ENCODE measurements at regions not wholly inside any gene's neighbourhood (a gene's known extent, or its start where the extent isn't known, plus 50 kb on each side); places are given as distances from the start of the nearest gene placed in this dataset.
A peak's percentile ranks its signal among the peaks of the same experiment; 100 is the strongest.

DNA sequence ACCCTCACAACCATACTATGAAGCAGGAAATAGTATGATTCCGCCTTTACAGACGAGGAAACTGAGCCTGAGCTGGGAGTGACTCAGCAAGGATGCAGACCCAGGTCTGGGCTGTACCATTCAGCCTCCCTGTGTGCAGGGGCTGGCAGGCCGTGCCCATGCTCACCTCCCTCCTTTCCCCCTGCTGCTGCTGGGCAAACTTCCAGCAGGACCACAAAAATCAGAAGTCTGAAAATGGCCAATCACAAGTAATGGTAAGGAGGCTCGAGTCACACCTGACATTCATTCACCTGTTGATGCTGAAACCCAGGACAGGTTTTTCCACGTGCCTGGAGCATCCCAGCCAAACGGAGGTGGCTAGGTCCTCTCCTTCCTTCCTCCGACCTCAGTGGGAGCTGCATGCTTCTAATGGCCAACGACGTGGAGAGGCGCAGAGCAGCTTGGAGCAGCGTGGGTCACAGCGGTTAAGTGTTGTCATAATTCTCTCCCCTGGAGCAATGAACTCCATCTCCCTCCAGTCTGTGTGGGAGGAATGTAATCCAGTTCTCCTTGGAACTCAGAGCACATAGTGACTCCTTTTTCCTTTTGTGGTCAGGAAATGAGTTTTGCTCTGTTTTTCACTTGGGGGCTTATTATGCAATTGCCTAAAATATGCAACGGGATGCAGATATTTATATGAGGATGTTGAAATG is 371.7 kb downstream of the BCOR start:
- no peak for DNase-seq

DNA sequence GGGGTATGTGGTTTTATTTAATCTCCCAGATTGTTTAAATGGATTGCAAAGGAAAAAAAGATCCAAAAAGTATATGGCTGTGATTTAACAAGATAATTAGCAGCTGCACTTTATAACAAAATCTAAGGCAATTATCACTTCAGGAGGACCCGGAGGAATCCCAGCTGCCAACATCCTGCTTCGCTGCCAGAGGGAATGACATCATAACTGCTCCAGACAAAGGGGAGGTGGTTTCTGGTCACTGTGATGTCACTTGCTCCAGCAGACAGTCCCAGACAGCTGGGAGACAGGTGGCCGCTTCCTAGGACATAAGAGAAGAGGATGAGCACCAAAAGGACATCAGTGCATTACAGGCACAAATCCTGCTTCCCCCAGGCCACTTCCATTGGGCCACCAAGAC is 371.0 kb downstream of the BCOR start:
- peak; percentile 73 to 83 for DNase-seq

- DNase-seq: no peak
Observed at GRCh38 chrX:39728025-39728424, 369.7 kb downstream of the BCOR start.

GRCh38 chrX:39728852-39729598 is 368.7 kb downstream of the BCOR start:
- no peak for DNase-seq

DNA sequence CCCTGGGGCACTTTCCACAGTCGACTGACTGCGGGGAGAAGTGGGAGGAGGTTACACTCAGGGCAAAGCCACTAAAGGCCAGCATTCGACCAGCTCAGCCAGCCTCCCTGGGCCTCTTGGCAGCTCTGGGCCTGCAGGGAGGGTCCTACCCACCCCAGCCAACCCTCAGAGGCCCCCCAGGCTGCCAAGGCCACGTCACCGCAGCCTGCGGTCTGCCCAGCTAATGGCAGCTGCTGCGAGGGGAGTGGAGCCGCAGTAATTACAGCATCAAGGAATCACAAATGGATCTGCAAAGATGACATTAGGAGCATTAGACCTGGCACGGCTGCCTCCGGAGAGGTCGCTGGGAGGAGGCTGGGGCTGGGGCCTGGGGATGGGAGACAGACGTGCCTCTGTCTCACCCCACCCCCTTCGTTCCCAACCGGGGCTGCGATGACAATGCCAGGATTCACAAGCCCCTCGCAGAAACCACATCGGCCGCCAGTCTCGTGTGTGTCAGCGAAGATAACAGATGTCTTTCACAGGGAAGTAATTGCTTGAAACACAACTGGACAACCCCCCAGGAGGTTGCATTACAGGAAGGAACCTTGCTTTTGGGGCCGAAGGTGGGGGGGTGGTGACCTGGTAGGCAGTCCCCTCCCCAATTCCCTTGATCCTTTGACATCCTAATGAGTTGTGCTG is 367.6 kb downstream of the BCOR start:
- no peak for DNase-seq

DNA sequence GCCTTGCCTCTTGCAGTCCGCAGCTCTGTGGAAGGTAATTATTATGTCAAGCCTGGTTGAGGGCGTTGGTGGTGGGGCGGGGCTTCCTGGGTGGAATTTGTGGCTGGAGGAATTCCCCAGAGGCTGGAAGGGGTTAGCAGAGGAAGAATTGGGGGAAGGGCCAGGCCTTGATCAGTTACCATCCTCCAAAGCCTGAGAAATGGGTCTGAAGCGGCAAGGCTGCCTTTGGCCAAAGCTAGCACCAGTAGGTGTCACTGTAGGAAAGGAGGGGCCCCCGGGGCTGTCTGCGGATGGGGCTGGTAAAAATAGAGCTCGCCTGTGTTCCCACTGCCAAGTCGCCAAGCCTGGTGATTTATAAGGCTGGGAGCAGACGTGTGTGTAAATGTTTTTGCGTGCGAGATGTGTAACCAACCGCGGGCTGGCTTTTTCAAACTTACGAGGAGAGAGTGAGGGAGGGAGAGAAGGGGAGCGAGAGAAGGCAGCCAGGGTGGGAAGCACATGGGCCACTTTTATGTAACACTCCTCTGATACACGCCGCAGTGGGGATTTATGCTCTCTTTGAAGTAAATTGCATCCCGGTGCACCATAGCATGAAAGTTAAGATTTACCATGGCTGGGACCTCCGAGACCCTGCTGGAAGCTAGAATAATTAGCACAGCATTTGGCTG is 367.0 kb downstream of the BCOR start:
- DNase-seq: peak; percentile 60 to 66

DNA sequence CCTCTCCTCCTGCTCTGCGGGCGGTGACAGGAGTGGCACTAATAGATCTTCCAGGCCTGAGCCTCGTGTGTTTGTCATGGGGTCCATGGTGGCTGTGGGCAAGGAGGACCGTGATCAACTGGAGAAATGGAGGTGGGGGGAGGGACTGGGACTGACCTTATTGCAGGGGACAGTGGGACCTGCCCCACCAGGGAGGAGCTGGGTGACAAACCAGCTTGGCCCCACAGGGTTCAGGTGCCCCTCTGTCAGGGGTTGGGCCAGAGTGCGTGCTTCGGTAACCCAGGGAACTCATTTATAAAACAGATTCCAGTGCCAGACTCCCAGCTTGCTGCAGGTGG is 366.5 kb downstream of the BCOR start:
- no peak for DNase-seq

DNA sequence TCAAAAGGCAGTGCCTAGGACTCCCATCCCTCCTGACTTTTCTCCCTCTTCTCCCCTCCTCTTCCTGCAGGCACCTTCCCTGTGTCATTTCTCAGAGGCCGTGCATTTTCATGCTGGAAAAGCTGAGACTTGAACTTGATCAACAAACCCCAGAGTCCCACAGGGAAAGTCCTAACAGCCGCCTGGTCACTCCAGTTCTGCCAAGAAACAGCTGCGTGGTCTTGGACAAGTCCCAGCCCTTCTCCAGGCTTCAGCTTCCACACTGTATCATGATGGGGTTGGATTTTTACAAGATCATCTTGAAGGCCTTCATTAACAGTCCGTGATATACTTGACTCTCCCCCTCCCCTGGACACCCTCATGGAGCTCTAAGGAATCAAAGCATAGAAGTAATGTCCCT is 366.0 kb downstream of the BCOR start:
- DNase-seq: no peak

DNA sequence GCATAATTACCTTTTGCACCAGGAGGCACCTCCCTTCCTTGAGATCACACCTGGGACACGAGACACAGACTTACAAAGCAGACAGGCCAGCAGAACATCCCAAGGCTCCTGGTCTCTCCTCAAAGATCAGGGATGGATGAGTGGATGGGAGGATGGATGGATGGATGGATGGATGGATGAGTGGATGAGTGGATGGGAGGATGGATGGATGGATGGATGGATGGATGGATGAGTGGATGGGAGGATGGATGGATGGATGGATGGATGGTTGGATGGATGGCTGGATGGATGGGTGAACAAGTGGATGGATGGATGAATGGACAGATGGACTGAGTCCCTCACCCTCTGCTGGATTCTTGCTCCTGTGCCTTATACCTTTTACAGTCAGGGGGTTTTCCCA is 364.0 kb downstream of the BCOR start:
- no peak for DNase-seq

- no peak for DNase-seq
Observed at GRCh38 chrX:39734174-39734776, 363.5 kb downstream of the BCOR start.

DNA sequence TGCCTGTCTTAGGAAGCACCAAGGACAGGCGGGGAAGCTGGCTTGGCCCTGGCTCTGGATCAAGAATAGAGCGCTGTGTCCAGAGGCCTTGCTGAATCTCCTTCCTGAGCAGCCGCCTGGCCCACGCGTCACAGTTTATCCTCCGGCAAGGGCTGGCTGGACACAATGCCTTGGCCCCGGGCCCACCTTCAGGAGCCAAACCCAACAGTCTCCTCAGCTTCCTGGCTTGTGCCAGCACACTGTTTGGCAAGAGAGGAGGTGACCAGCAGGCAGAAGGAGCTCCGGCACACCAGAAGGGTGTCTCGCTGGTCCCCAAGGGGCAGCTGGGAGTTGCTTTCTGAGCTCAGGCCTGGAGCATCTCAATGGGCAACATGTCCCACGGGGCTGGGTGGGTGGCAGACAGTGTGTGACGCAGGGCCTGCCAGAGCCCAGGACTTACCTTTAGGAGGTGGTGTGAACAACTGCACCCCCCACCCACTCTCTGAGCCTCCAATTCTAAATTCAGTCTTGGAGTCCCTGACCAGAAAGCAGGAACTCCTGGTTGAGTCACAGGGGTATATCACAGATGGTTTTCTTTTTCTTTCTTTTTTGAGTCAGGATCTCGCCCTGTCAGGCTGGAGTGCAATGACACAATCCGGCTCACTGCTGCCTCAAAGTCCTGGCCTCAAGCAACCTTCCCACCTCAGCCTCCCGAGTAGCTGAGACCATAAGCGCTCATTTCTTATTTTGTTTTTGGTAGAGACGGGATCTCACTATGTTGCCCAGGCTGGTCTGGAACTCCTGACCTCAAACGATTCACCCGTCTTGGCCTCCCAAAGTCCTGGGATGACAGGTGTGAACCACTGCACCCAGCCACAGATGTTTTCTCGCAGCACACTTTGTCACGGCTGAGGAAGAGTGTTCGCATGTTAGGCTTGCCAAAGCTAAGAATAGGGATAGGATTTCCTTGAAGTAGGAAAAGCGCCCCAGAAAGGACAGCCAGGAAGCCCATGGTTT is 361.2 kb downstream of the BCOR start:
- no peak for DNase-seq

GRCh38 chrX:39739585-39739984 is 358.2 kb downstream of the BCOR start:
- no peak for DNase-seq

DNA sequence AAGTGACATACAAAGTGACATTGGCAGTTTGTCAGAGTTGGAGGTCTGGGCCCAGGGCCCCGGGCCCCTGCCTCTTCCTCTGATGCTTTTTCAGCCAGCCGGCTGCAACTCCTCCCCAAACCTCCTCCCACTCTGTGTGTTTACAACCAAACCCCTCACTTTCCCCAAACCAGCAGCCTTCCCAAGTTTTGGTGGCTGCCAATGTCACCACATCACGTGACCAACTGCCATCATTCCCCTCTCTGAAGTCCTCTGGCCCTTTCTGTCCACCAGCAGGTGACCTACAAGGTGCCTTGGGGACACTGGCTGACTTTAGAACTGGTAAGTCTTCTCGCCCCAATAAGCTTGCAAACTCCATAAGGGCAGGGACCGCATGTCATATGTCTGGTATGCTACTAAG is 357.7 kb downstream of the BCOR start:
- DNase-seq: no peak

DNA sequence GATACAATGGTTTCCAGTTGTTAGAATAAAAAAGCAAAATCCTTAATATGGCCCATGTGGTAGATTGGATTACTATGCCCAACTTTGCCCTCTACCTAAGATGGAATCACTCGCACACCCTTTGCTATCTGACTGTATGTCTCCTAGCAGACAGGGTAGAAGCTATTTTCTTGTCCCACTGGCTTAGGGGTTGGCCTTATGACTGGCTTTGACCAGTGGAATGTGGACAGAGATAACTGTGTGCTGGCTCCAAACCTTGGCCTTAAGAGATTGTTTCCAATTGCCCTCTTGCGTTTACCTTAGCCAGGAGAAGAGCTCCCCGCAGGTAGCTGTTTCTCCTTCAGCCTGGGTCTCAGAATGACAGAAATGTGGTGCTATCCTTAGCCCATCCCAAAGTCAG is 355.9 kb downstream of the BCOR start:
- no peak for DNase-seq

DNA sequence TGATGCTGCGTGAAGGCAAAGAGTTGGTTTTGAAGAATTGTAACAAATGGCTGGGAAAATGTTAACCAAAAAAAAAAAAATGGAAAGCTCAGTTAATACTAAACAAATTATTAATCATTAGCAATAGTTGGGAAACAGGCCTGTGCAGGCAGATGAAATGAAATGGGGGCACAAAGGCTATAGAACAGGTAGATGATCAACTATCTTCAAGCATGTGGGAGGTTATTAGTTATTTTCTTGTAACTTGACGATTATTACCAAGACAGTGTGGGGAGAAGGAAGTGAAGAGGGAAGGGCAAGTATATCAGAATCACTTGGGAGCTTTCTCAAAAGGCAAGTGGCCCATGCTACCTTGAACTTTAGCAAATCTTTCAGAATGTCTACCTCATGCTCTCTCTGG is 351.9 kb downstream of the BCOR start:
- DNase-seq: no peak

- no peak for DNase-seq
Observed at GRCh38 chrX:39749135-39749534, 348.6 kb downstream of the BCOR start.

GRCh38 chrX:39749728-39750127 is 348.0 kb downstream of the BCOR start:
- no peak for DNase-seq

DNA sequence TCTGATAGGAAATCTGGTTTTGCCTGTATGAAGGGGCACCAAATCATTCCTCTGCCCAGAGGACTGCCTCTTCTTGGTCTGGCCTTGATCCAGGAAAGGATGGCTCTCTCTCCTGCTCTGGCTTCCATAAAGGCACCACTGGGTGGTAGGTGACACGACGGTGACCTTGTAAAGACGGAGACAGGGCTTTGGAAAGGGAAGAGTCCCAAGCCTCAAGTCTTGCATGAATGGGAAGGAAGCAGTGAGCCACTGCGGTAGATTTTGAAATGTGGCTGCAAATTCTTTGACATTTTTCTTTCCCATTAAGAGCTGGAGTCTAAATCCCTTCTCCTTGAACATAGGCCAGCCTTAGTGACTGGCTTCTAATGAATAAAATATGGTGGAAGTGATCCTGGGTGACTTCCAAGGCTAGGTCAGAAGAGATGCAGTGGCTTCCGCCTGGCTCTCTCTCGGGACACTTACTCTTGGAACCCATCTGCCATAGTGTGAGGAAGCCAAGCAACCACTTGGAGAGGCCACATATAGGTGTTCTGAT is 347.4 kb downstream of the BCOR start:
- DNase-seq: no peak

DNA sequence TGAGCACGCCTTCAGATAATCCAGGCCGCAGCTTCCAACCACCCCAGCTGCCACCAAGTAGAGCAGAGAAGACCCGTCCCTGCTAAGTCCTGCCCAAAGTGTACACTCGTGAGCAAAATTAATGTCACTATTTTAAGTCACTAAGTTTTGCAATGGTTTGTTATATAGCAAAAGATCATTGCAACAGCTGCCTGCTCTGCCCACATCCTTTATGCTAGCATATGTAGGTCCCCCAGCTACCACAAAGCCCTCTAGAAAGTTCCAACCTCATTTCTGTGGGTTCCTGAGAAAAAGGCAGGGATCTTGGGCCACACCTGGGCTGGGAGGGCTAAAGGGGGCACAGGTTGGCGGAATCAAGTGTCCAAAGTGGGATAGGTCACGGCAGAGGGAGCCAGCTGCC is 346.9 kb downstream of the BCOR start:
- DNase-seq: no peak

GRCh38 chrX:39752815-39753214 is 344.9 kb downstream of the BCOR start:
- DNase-seq: peak; percentile 48 to 72

- peak; percentile 20 to 42 for DNase-seq
Observed at GRCh38 chrX:39753293-39753996, 344.3 kb downstream of the BCOR start.

Measured in SHP77 (cell line).